ENCODE measurements at regions not wholly inside any gene's neighbourhood (a gene's known extent, or its start where the extent isn't known, plus 50 kb on each side); places are given as distances from the start of the nearest gene placed in this dataset.

DNA sequence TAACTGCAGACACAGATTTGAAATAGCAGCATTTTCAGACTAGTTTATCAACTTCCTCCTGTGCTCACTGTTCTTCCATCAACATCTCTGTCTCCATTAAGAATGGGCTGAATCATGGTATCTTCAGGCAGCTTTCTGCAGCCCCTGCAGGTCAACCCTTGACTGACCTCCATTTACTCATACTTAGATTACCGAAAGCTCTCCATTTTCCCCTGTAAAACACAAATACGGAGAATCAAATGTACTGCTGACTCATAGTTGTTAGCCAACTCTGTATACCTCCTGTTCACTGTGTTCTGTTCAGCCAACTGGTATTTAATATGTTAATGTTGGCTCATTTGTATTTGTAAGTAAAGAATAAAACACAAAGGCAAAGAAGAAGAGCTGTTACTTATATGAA, 364.0 kb downstream of the CASP12 start:
- ChIA-PET CTCF (interaction anchor here (0.9 to 1.4 kb wide), 4 partner anchors 10 to 14 kb away, joined by 3 read pairs; no protein-coding TSS in a partner anchor), POLR2A (no interaction called here)
- no peak for DNase-seq (ENCODE audit: extremely low spot score)
- TF ChIP-seq, protein P1, sequence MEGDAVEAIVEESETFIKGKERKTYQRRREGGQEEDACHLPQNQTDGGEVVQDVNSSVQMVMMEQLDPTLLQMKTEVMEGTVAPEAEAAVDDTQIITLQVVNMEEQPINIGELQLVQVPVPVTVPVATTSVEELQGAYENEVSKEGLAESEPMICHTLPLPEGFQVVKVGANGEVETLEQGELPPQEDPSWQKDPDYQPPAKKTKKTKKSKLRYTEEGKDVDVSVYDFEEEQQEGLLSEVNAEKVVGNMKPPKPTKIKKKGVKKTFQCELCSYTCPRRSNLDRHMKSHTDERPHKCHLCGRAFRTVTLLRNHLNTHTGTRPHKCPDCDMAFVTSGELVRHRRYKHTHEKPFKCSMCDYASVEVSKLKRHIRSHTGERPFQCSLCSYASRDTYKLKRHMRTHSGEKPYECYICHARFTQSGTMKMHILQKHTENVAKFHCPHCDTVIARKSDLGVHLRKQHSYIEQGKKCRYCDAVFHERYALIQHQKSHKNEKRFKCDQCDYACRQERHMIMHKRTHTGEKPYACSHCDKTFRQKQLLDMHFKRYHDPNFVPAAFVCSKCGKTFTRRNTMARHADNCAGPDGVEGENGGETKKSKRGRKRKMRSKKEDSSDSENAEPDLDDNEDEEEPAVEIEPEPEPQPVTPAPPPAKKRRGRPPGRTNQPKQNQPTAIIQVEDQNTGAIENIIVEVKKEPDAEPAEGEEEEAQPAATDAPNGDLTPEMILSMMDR (IDR thresholded peaks at IDR 0.05; ENCODE audit: control extremely low read depth, extremely low read depth, low read depth, missing control alignments): no peak

DNA sequence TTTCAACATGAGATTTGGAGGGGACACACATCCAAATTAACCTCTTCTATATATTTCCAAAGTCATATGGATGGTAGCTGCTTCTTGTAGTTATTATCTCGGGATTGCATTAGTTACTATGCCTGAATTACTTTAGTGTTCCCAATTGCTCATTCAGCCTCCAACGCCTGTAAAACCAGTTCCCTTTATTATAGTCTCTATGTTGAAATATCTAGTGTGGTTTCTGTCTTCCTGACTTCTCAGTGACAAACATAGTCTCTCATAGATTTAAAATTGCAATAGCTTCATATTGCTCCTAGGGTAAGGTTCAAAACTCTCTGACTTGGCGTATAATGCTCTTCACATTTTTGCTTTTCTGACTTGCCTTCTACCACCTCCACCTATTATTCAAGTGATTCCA, 366.4 kb downstream of the CASP12 start:
- TF ChIP-seq, protein P1 (IDR thresholded peaks at IDR 0.05; ENCODE audit: control extremely low read depth, extremely low read depth, low read depth, missing control alignments): no peak
- no peak for DNase-seq (ENCODE audit: extremely low spot score)
- CTCF ChIA-PET: interaction anchor here (0.8 to 1.5 kb wide), 6 partner anchors 10 to 141 kb away, joined by 3 to 4 read pairs (median 3); no protein-coding TSS in a partner anchor
- POLR2A ChIA-PET: no interaction called here

DNA sequence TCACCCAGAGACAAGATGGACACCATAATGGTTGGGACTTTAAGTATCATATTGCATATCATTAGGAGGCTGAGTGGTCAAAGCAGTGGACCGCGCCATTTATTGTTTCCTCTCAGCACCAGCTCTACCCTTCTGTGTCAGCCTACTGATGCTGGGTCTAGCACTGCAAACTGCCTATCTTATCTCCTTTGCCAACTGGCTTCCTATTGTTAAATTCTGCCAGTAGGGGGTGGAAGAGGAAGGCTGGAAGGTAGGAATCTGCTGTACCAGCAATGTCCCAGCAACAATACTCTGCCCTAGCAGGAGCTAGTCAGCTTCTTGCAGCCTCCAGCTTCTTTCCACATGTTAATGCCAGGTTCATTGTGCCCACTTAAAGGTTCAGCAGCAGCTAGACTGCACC, 367.1 kb upstream of the PDGFD start:
- TF ChIP-seq, protein P1 (IDR thresholded peaks at IDR 0.05; ENCODE audit: control extremely low read depth, extremely low read depth, low read depth, missing control alignments): no peak
- ChIA-PET CTCF (interaction anchor here (1.1 to 1.5 kb wide), 4 partner anchors 10 to 142 kb away, joined by 3 to 4 read pairs (median 3); no protein-coding TSS in a partner anchor), POLR2A (no interaction called here)
- peak; percentile 3 for DNase-seq (ENCODE audit: extremely low spot score)

DNA sequence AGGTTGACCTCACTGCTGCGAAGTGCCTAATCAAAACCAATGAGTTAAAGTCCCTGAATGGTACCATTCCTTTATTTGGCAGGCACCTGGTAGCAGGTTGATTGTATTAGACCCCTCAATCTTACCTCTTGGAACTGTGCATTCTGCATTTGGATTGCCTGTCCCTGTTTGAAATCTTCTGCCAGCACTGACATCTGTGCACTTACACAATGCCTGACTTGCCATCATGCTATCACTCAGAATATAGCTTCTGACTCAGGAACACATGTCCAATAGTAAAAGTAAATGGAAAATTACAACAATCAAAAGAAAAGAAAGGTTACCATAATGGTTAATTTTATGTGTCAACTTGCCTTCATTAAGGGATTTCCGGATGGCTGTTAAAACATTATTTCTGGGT, 366.0 kb upstream of the PDGFD start:
- no peak for DNase-seq (ENCODE audit: extremely low spot score)
- TF ChIP-seq, protein P1 (IDR thresholded peaks at IDR 0.05; ENCODE audit: control extremely low read depth, extremely low read depth, low read depth, missing control alignments): no peak
- CTCF ChIA-PET: interaction anchor here (1.2 kb wide), 1 partner anchor 12 kb away, joined by 4 read pairs; no protein-coding TSS in a partner anchor
- POLR2A ChIA-PET: no interaction called here

DNA sequence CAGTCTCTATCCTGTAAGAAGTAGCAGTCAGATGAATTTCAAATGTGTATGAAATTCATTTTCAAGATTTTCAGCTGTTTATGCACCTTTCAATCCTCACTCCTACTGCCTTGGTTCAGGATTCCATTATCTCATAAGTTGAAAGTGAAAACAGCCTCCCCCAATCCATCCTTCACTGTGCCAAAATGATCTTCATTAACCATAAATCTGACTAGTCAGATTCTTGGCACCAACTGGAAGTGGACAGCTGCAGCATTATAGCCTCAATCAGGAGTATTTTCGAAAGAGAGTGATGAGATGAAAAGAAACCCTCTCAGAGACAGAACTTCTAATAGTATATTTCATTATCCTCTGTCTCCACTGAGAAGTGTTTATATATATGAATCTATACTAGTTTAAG, 365.3 kb upstream of the PDGFD start:
- CTCF ChIA-PET: interaction anchor here (0.7 kb wide), 1 partner anchor 19 kb away, joined by 3 read pairs; no protein-coding TSS in a partner anchor
- TF ChIP-seq, protein P1 (IDR thresholded peaks at IDR 0.05; ENCODE audit: control extremely low read depth, extremely low read depth, low read depth, missing control alignments): no peak
- POLR2A ChIA-PET: no interaction called here
- DNase-seq (ENCODE audit: extremely low spot score): no peak

DNA sequence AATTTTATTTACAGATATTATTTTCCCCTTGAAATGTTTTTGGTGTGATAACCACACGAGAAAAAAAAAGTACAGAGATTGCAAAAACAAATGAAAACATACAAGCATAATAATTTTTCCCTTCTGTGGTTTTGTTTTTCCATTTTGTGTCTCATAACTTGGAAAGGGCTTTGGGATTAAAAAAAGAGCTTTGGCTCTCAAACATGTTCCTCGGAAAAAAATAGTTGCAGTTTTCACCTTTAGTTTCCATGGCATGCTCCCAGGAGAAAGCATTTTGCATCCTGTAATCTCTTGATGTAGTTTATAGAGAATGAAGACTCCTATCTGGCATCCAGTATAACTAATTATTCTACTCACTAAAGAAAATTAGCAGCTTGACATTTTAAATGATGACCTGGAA, 362.1 kb upstream of the PDGFD start:
- TF ChIP-seq, protein P1 (IDR thresholded peaks at IDR 0.05; ENCODE audit: control extremely low read depth, extremely low read depth, low read depth, missing control alignments): no peak
- CTCF ChIA-PET: no interaction called here
- no peak for DNase-seq (ENCODE audit: extremely low spot score)
- POLR2A ChIA-PET: no interaction called here

Data from GM10248 (cell line).